Neuronal stem cell (in vitro differentiated cells): ENCODE measurements at regions not wholly inside any gene's neighbourhood (a gene's known extent, or its start where the extent isn't known, plus 50 kb on each side); places are given as distances from the start of the nearest gene placed in this dataset.
"Not testable (repeated sequence)": the region's sequence is repeated elsewhere in the genome, so short reads cannot be mapped to it uniquely, and the experiment has no call there.

Source experiments
- DNase-seq: peaks from one replicate; pipeline ENCODE4 v3.0.0-alpha.2; 2013; ENCODE audit warnings: low spot score
- H2AFZ ChIP-seq: one replicate; pipeline ENCODE4 v1.6.1; 2013; ENCODE audit warnings: mild to moderate bottlenecking, low read length, inconsistent platforms
- H2AK5ac ChIP-seq: 2 replicates; pipeline ENCODE4 v1.6.1; 2013; ENCODE audit warnings: low read depth, mild to moderate bottlenecking, inconsistent platforms, low read length, moderate library complexity, mixed read lengths
- H2BK120ac ChIP-seq: 2 replicates; pipeline ENCODE4 v1.6.1; 2013; ENCODE audit warnings: low read depth, mild to moderate bottlenecking, inconsistent platforms, low read length, moderate library complexity, mixed read lengths
- H2BK12ac ChIP-seq: one replicate; pipeline ENCODE4 v1.6.1; 2013; ENCODE audit warnings: low read length, inconsistent platforms
- H2BK15ac ChIP-seq: 2 replicates; pipeline ENCODE4 v1.6.1; 2013; ENCODE audit warnings: mild to moderate bottlenecking, low read length, inconsistent platforms, mixed read lengths
- H2BK5ac ChIP-seq: one replicate; pipeline ENCODE4 v1.6.1; 2013; ENCODE audit warnings: inconsistent platforms, mild to moderate bottlenecking, low read length, moderate library complexity
- H3K14ac ChIP-seq: one replicate; pipeline ENCODE4 v1.6.1; 2013; ENCODE audit warnings: low read length, inconsistent platforms
- H3K18ac ChIP-seq: 2 replicates; pipeline ENCODE4 v1.6.1; 2013; ENCODE audit warnings: low read length, inconsistent platforms
- H3K23ac ChIP-seq: 2 replicates; pipeline ENCODE4 v1.6.1; 2013; ENCODE audit warnings: low read depth, mild to moderate bottlenecking, mixed read lengths, low read length, inconsistent platforms; ENCODE audit not compliant: poor library complexity
- H3K27ac ChIP-seq: replicated peaks from 3 replicates; pipeline ENCODE4 v1.5.1; 2013; ENCODE audit warnings: low read length, inconsistent platforms
- H3K27me3 ChIP-seq, 3 experiments: 2 replicates each; pipeline ENCODE4 v1.6.1; 2013; ENCODE audit warnings: low read length in 3 of 3, mild to moderate bottlenecking in 2 of 3, inconsistent platforms in 1 of 3, low read depth in 1 of 3, mixed read lengths in 1 of 3, moderate library complexity in 1 of 3; ENCODE audit not compliant: control insufficient read depth in 3 of 3, insufficient read depth in 3 of 3
- H3K36me3 ChIP-seq, 2 donors: replicated peaks in 1 of 2; 2 replicates each; pipeline ENCODE4 v1.6.1; 2013; ENCODE audit warnings: low read length in 2 of 2; ENCODE audit not compliant: control insufficient read depth in 2 of 2, insufficient read depth in 2 of 2
- H3K4ac ChIP-seq: 2 replicates; pipeline ENCODE4 v1.6.1; 2013; ENCODE audit warnings: inconsistent platforms, mild to moderate bottlenecking, low read length, moderate library complexity
- H3K4me1 ChIP-seq, 2 donors: 1 replicate in 1 of 2; 2 replicates in 1 of 2; pipeline ENCODE4 v1.6.1; 2013; ENCODE audit warnings: low read length in 2 of 2, low read depth in 1 of 2; ENCODE audit not compliant: control insufficient read depth in 2 of 2, insufficient read depth in 1 of 2
- H3K4me2 ChIP-seq: one replicate; pipeline ENCODE4 v1.6.1; 2013; ENCODE audit warnings: mild to moderate bottlenecking, low read length, inconsistent platforms; ENCODE audit not compliant: insufficient read depth, poor library complexity, severe bottlenecking
- H3K4me3 ChIP-seq, 2 donors: 2 replicates each; pipeline ENCODE4 v1.5.1; 2013; ENCODE audit warnings: low read length in 2 of 2, mild to moderate bottlenecking in 2 of 2, inconsistent platforms in 1 of 2, moderate library complexity in 1 of 2
- H3K79me1 ChIP-seq: one replicate; pipeline ENCODE4 v1.6.1; 2013; ENCODE audit warnings: low read depth, mild to moderate bottlenecking, inconsistent platforms, low read length, moderate library complexity
- H3K9ac ChIP-seq: one replicate; pipeline ENCODE4 v1.6.1; 2013; ENCODE audit warnings: mild to moderate bottlenecking, low read depth, low read length, inconsistent platforms; ENCODE audit not compliant: poor library complexity
- H3K9me3 ChIP-seq, 2 donors: replicated peaks in 1 of 2; 2 replicates each; pipeline versions ENCODE3 to v1.6.1; 2013; ENCODE audit warnings: low read length in 2 of 2, mild to moderate bottlenecking in 2 of 2, inconsistent platforms in 1 of 2, low read depth in 1 of 2, mixed read lengths in 1 of 2, moderate library complexity in 1 of 2; ENCODE audit not compliant: control insufficient read depth in 2 of 2, insufficient read depth in 1 of 2
- H4K8ac ChIP-seq: one replicate; pipeline ENCODE4 v1.6.1; 2013; ENCODE audit warnings: low read depth, mild to moderate bottlenecking, inconsistent platforms, low read length, moderate library complexity
- H4K91ac ChIP-seq: one replicate; pipeline ENCODE4 v1.6.1; 2013; ENCODE audit warnings: low read length, low read depth, mild to moderate bottlenecking, inconsistent platforms; ENCODE audit not compliant: poor library complexity
- WGBS, 2 donors: extraction: QIAGEN DNeasy Blood & Tissue Kit; methylation state at CpG; one replicate each; pipeline ENCODE4 v1.1.7; 2013; ENCODE audit warnings: missing lambda C conversion rate in 2 of 2, mixed read lengths in 1 of 2; ENCODE audit not compliant: insufficient read length in 2 of 2, insufficient replicate concordance in 1 of 2; ENCODE audit errors: extremely low coverage in 2 of 2; 5-methylcytosine and 5-hydroxymethylcytosine counted together

- DNase-seq = no peak
- H3K18ac ChIP-seq = no peak overlapping the region
- H3K23ac ChIP-seq = no peak overlapping the region
- no peak overlapping the region for H3K4me3 ChIP-seq
- H2AK5ac ChIP-seq = no peak overlapping the region
- no peak overlapping the region for H3K14ac ChIP-seq
- H3K27ac ChIP-seq = no peak overlapping the region
- H3K4me1 ChIP-seq = peaks cover 0 to 7% of the 10 kb centered on the region in 2 donors
- peaks cover 0 to 4% of the 10 kb centered on the region in 2 donors for H3K9me3 ChIP-seq
- no peak overlapping the region for H3K4me2 ChIP-seq
- H4K8ac ChIP-seq = no peak overlapping the region
- H3K27me3 ChIP-seq = no peaks in the 10 kb centered on the region
- no peak overlapping the region for H3K4ac ChIP-seq
- H2BK12ac ChIP-seq = no peak overlapping the region
- H2AFZ ChIP-seq = peak overlapping the region; percentile 80
- H3K36me3 ChIP-seq = no peaks in the 10 kb centered on the region
- no peak overlapping the region for H2BK15ac ChIP-seq
- H2BK5ac ChIP-seq = no peak overlapping the region
- H2BK120ac ChIP-seq = no peak overlapping the region
- no peak overlapping the region for H3K9ac ChIP-seq
- no peak overlapping the region for H4K91ac ChIP-seq
- H3K79me1 ChIP-seq = no peaks in the 10 kb centered on the region
Observed at GRCh38 chr5:104326966-104327365, 764.4 kb upstream of the NUDT12 start.

- H2BK5ac ChIP-seq = no peak overlapping the region
- no peak overlapping the region for H3K4me3 ChIP-seq
- no peak overlapping the region for H2AK5ac ChIP-seq
- H4K91ac ChIP-seq = no peak overlapping the region
- H3K27me3 ChIP-seq = no peaks in the 10 kb centered on the region
- no peaks in the 10 kb centered on the region for H3K79me1 ChIP-seq
- H2AFZ ChIP-seq = no peak overlapping the region
- H2BK120ac ChIP-seq = no peak overlapping the region
- no peak overlapping the region for H3K4ac ChIP-seq
- no peak overlapping the region for H3K4me2 ChIP-seq
- H3K18ac ChIP-seq = no peak overlapping the region
- no peak overlapping the region for H3K14ac ChIP-seq
- no peak overlapping the region for H2BK12ac ChIP-seq
- H3K4me1 ChIP-seq = peaks cover 0 to 7% of the 10 kb centered on the region in 2 donors
- no peak overlapping the region for H3K27ac ChIP-seq
- H2BK15ac ChIP-seq = no peak overlapping the region
- no peak overlapping the region for H3K23ac ChIP-seq
- no peaks in the 10 kb centered on the region for H3K36me3 ChIP-seq
- WGBS, 2 donors = no CpG with 5 or more reads among the region's 2 CpGs
- no peak overlapping the region for H4K8ac ChIP-seq
- no peak for DNase-seq
- peaks cover 0 to 4% of the 10 kb centered on the region in 2 donors for H3K9me3 ChIP-seq
- no peak overlapping the region for H3K9ac ChIP-seq
Observed at GRCh38 chr5:104325356-104325755, 762.8 kb upstream of the NUDT12 start.

GRCh38 chr5:104316676-104317075, 754.1 kb upstream of the NUDT12 start:
- not testable (repeated sequence) for H3K4ac ChIP-seq, H2BK15ac ChIP-seq, H4K91ac ChIP-seq, H3K23ac ChIP-seq, H3K4me1 ChIP-seq, H3K18ac ChIP-seq, H2BK12ac ChIP-seq, H2AK5ac ChIP-seq, H3K4me3 ChIP-seq, H3K9ac ChIP-seq, H3K9me3 ChIP-seq, H3K36me3 ChIP-seq, H3K79me1 ChIP-seq, H3K14ac ChIP-seq, H2BK5ac ChIP-seq, H4K8ac ChIP-seq, H2BK120ac ChIP-seq, H3K4me2 ChIP-seq, H3K27me3 ChIP-seq, H3K27ac ChIP-seq, DNase-seq
- peak overlapping the region; percentile 3 for H2AFZ ChIP-seq

- Histone ChIP-seq H3K79me1 (no peaks in the 10 kb centered on the region), H3K14ac (no peak overlapping the region), H3K27me3 (no peaks in the 10 kb centered on the region), H2BK15ac (no peak overlapping the region), H3K4ac (no peak overlapping the region), H2BK5ac (no peak overlapping the region), H3K36me3 (no peaks in the 10 kb centered on the region), H4K8ac (no peak overlapping the region), H2AFZ (no peak overlapping the region), H3K4me2 (no peak overlapping the region), H3K9me3 (peaks cover 0 to 4% of the 10 kb centered on the region in 2 donors), H3K9ac (no peak overlapping the region), H2BK120ac (no peak overlapping the region), H3K23ac (no peak overlapping the region), H3K4me1 (no peaks in the 10 kb centered on the region), H3K27ac (no peak overlapping the region), H3K4me3 (no peak overlapping the region), H3K18ac (no peak overlapping the region), H2AK5ac (no peak overlapping the region), H4K91ac (no peak overlapping the region), H2BK12ac (no peak overlapping the region)
- no peak for DNase-seq
- WGBS, 2 donors = no CpG with 5 or more reads among the region's 1 CpG
Observed at GRCh38 chr5:104312481-104312880, 749.9 kb upstream of the NUDT12 start.
